GM21381 (cell line): ENCODE measurements at regions not wholly inside any gene's neighbourhood (a gene's known extent, or its start where the extent isn't known, plus 50 kb on each side); places are given as distances from the start of the nearest gene placed in this dataset.
"Not testable (repeated sequence)": the region's sequence is repeated elsewhere in the genome, so short reads cannot be mapped to it uniquely, and the experiment has no call there.

Experiments
- ATAC-seq: cut with Tn5 transposase; IDR thresholded peaks from one replicate; pipeline ENCODE4 v1.9.1; 2021; ENCODE audit warnings: mild to moderate bottlenecking, moderate library complexity; ENCODE audit not compliant: unreplicated experiment

GRCh38 chr16:85533593-85533992 lies 79.5 kb upstream of the GSE1 start:
- not testable (repeated sequence) for ATAC-seq

GRCh38 chr16:85534536-85535351 lies 78.4 kb upstream of the GSE1 start:
- no peak for ATAC-seq

- ATAC-seq = no peak
Observed at GRCh38 chr16:85535352-85536072, 77.6 kb upstream of the GSE1 start.

- ATAC-seq = no peak
Observed at GRCh38 chr16:85536073-85536410, 77.1 kb upstream of the GSE1 start.

GRCh38 chr16:85536411-85537330 lies 76.5 kb upstream of the GSE1 start:
- ATAC-seq = no peak

- no peak for ATAC-seq
Observed at GRCh38 chr16:85537331-85537788, 75.8 kb upstream of the GSE1 start.

GRCh38 chr16:85537795-85538401 lies 75.2 kb upstream of the GSE1 start:
- ATAC-seq = no peak

- no peak for ATAC-seq
Observed at GRCh38 chr16:85539084-85539483, 74.0 kb upstream of the GSE1 start.

- ATAC-seq = no peak
Observed at GRCh38 chr16:85539629-85540291, 73.4 kb upstream of the GSE1 start.

- ATAC-seq = no peak
Observed at GRCh38 chr16:85541181-85541580, 71.9 kb upstream of the GSE1 start.

GRCh38 chr16:85541619-85541979 lies 71.5 kb upstream of the GSE1 start:
- ATAC-seq = no peak

GRCh38 chr16:85541980-85542900 lies 70.9 kb upstream of the GSE1 start:
- ATAC-seq = no peak

- no peak for ATAC-seq
Observed at GRCh38 chr16:85543536-85543935, 69.6 kb upstream of the GSE1 start.

- no peak for ATAC-seq
Observed at GRCh38 chr16:85544016-85544415, 69.1 kb upstream of the GSE1 start.

- no peak for ATAC-seq
Observed at GRCh38 chr16:85544668-85545067, 68.5 kb upstream of the GSE1 start.

GRCh38 chr16:85545227-85545818 lies 67.8 kb upstream of the GSE1 start:
- no peak for ATAC-seq

- no peak for ATAC-seq
Observed at GRCh38 chr16:85546585-85547447, 66.3 kb upstream of the GSE1 start.

- ATAC-seq = no peak
Observed at GRCh38 chr16:85548375-85548774, 64.7 kb upstream of the GSE1 start.
